HepG2 (cell line): ENCODE measurements at regions not wholly inside any gene's neighbourhood (a gene's known extent, or its start where the extent isn't known, plus 50 kb on each side); places are given as distances from the start of the nearest gene placed in this dataset.

ENCODE experiments used
- ATAC-seq: fragments of 200-7000 bp; cut with Tn5 transposase; 3 replicates; pipeline ENCODE4 v1.9.1; 2020; ENCODE audit warnings: mild to moderate bottlenecking, moderate library complexity
- BruUV-seq: library from RNA; stranded (reverse); fragments of 400-500 nt; replicated peaks from 2 replicates; lab custom pipeline; 2021; lab: Mats Ljungman, UMichigan
- CTCF ChIA-PET: fragments of 300-600 bp; formaldehyde crosslinking; extraction: SDS; loops from one replicate; lab custom pipeline; 2021; ENCODE audit warnings: low total read pairs, inconsistent platforms, low intra/inter-chr PET ratio; lab: Yijun Ruan, JAX
- POLR2A ChIA-PET: fragments of 350-600 bp; sonication (Branson Sonifier 250); formaldehyde crosslinking; loops from one replicate; lab custom pipeline; 2020; ENCODE audit warnings: antibody characterized with exemption, inconsistent platforms; lab: Yijun Ruan, JAX
- DNase-seq: peaks from one replicate; pipeline ENCODE4 v3.0.0-alpha.2; 2015; ENCODE audit warnings: low spot score
- FAIRE-seq: peaks from 3 replicates; lab custom pipeline; 2011; peaks lifted over from hg19 to GRCh38; lab: Jason Lieb, UNC
- H2AFZ ChIP-seq: one replicate; pipeline ENCODE4 v1.6.1; 2011; ENCODE audit warnings: low read length, inconsistent platforms
- H3K27ac ChIP-seq: fragments of 300-600 bp; 3 replicates; pipeline ENCODE4 v1.8.0; 2011; ENCODE audit warnings: mixed run types, mild to moderate bottlenecking, mixed read lengths, low read length, inconsistent platforms; ENCODE audit not compliant: insufficient read depth; ENCODE audit errors: extremely low read length
- H3K27me3 ChIP-seq, 2 experiments: fragments of 200-600 bp in 1 of 2; 2 replicates in 1 of 2; 3 replicates in 1 of 2; pipeline versions ENCODE4 v1.6.0 to v1.8.0; 2011; ENCODE audit warnings: low read length in 2 of 2, mild to moderate bottlenecking in 2 of 2, moderate library complexity in 2 of 2, inconsistent platforms in 1 of 2; ENCODE audit not compliant: insufficient read depth in 2 of 2, control insufficient read depth in 1 of 2
- H3K36me3 ChIP-seq, 2 experiments: fragments of 200-600 bp in 1 of 2; replicated peaks in 1 of 2; 2 replicates in 1 of 2; 3 replicates in 1 of 2; pipeline versions ENCODE4 v1.5.1 to v1.8.0; 2011; ENCODE audit warnings: low read length in 2 of 2, inconsistent platforms in 1 of 2; ENCODE audit not compliant: insufficient read depth in 2 of 2, control insufficient read depth in 1 of 2
- H3K4me1 ChIP-seq: 2 replicates; pipeline ENCODE4 v1.5.1; 2012; ENCODE audit warnings: low read length, inconsistent platforms; ENCODE audit not compliant: insufficient read depth
- H3K4me2 ChIP-seq: 2 replicates; pipeline ENCODE4 v1.6.0; 2011; ENCODE audit warnings: low read depth, low read length, inconsistent platforms
- H3K4me3 ChIP-seq, 3 experiments: fragments of 200-600 bp in 1 of 3; sonication (generic), shearing (Covaris generic) in 1 of 3; replicated peaks in 1 of 3; 2 replicates each; pipeline ENCODE4 v1.5.1; 2011 to 2016; ENCODE audit warnings: low read length in 3 of 3, inconsistent platforms in 2 of 3, low read depth in 2 of 3, mild to moderate bottlenecking in 2 of 3, control low read depth in 1 of 3, mixed read lengths in 1 of 3; ENCODE audit not compliant: insufficient read depth in 1 of 3
- H3K79me2 ChIP-seq: one replicate; pipeline ENCODE4 v1.6.1; 2011; ENCODE audit warnings: low read length, inconsistent platforms; ENCODE audit not compliant: insufficient read depth
- H3K9ac ChIP-seq: 2 replicates; pipeline ENCODE4 v1.6.0; 2011; ENCODE audit warnings: mild to moderate bottlenecking, low read depth, low read length, inconsistent platforms; ENCODE audit not compliant: insufficient read depth
- H3K9me3 ChIP-seq: 2 replicates; pipeline ENCODE4 v1.5.1; 2012; ENCODE audit warnings: mild to moderate bottlenecking, low read length
- H4K20me1 ChIP-seq: 2 replicates; pipeline ENCODE4 v1.6.0; 2011; ENCODE audit warnings: inconsistent platforms, mild to moderate bottlenecking, low read length, moderate library complexity; ENCODE audit not compliant: insufficient read depth
- CAMTA2 ChIP-seq: sonication (generic); formaldehyde crosslinking; IDR thresholded peaks from 2 replicates; pipeline ENCODE4 v1.4.0; 2020; ENCODE audit warnings: mild to moderate bottlenecking, missing genetic modification reagents, borderline replicate concordance
- E2F1 ChIP-seq: sonication (generic); formaldehyde crosslinking; IDR thresholded peaks from 2 replicates; pipeline ENCODE4 v1.5.0; 2020; ENCODE audit warnings: missing genetic modification reagents
- EP300 ChIP-seq, 3 experiments: sonication (generic) in 1 of 3; formaldehyde crosslinking in 1 of 3; IDR thresholded peaks; 2 replicates each; pipeline versions ENCODE4 v1.5.1 to v1.6.1; 2011 to 2020; ENCODE audit warnings: low read depth in 2 of 3, low read length in 2 of 3, borderline replicate concordance in 1 of 3, improper control_type of control experiment in 1 of 3, mild to moderate bottlenecking in 1 of 3, missing genetic modification reagents in 1 of 3, moderate library complexity in 1 of 3
- HNRNPUL1 ChIP-seq: fragments of 200-400 bp; formaldehyde crosslinking; IDR thresholded peaks from 2 replicates; pipeline ENCODE4 v1.6.1; 2017; ENCODE audit warnings: low read depth, mild to moderate bottlenecking, low read length, moderate library complexity
- IRF2 ChIP-seq: IDR thresholded peaks from 2 replicates; pipeline ENCODE4 v1.6.1; 2018; ENCODE audit warnings: missing genetic modification reagents, missing compliant biosample characterization
- KAT8 ChIP-seq: IDR thresholded peaks from 2 replicates; pipeline ENCODE4 v1.6.1; 2016; ENCODE audit warnings: missing genetic modification reagents, missing compliant biosample characterization
- RCOR2 ChIP-seq: IDR thresholded peaks from 2 replicates; pipeline ENCODE4 v1.6.1; 2016; ENCODE audit warnings: missing biosample characterization, missing genetic modification reagents
- SRY ChIP-seq: sonication (generic); formaldehyde crosslinking; IDR thresholded peaks from 2 replicates; pipeline ENCODE4 v1.8.0; 2022; ENCODE audit warnings: mild to moderate bottlenecking, missing genetic modification reagents
- TBP ChIP-seq: sonication (generic); formaldehyde crosslinking; IDR thresholded peaks from 2 replicates; pipeline ENCODE4 v1.5.0; 2020; ENCODE audit warnings: missing genetic modification reagents
- ZBTB34 ChIP-seq: sonication (generic); formaldehyde crosslinking; IDR thresholded peaks from 2 replicates; pipeline ENCODE4 v1.8.0; 2022; ENCODE audit warnings: mild to moderate bottlenecking, missing genetic modification reagents
- ZFP1 ChIP-seq: IDR thresholded peaks from 2 replicates; pipeline ENCODE4 v1.6.1; 2016
- ZNF546 ChIP-seq: sonication (generic); formaldehyde crosslinking; conservative IDR thresholded peaks from 2 replicates; pipeline ENCODE4 v1.8.1; 2023; ENCODE audit warnings: mild to moderate bottlenecking, missing genetic modification reagents
- ZNF614 ChIP-seq: IDR thresholded peaks from 2 replicates; pipeline ENCODE4 v1.6.1; 2018; ENCODE audit warnings: missing biosample characterization, missing genetic modification reagents, inconsistent platforms, borderline replicate concordance
- ZNF674 ChIP-seq: sonication (generic); formaldehyde crosslinking; IDR thresholded peaks from 2 replicates; pipeline ENCODE4 v1.5.0; 2020; ENCODE audit warnings: low read depth, mild to moderate bottlenecking, missing genetic modification reagents
- ZNF768 ChIP-seq: sonication (generic); formaldehyde crosslinking; IDR thresholded peaks from 2 replicates; pipeline ENCODE4 v1.4.0; 2020; ENCODE audit warnings: missing genetic modification reagents
- ZNF816 ChIP-seq: sonication (generic); formaldehyde crosslinking; IDR thresholded peaks from 2 replicates; pipeline ENCODE4 v1.8.0; 2022; ENCODE audit warnings: missing genetic modification reagents, mild to moderate bottlenecking, borderline replicate concordance
- WGBS: methylation state at CpG from one replicate; pipeline ENCODE4 v1.1.6; 2017; ENCODE audit warnings: low lambda C conversion rate; 5-methylcytosine and 5-hydroxymethylcytosine counted together
- in situ Hi-C: cut with HindIII; loops from 2 replicates; pipeline ENCODE4 v1.10.0; 2017; ENCODE audit warnings: low pct_unique_long_range_greater_than_20kb; ENCODE audit not compliant: extremely low pct_ligation_motif_present
- intact Hi-C: fragments of 100-400 bp; cut with micrococcal nuclease; formaldehyde crosslinking; loops from one replicate; pipeline ENCODE4 v1.10.0; 2022; ENCODE audit not compliant: unreplicated experiment
- TF ChIP-seq, protein P1 (sequence below): sonication (generic); formaldehyde crosslinking; IDR thresholded peaks from 2 replicates; pipeline ENCODE4 v1.9.0; 2021; ENCODE audit warnings: missing genetic modification reagents, borderline replicate concordance
- TF ChIP-seq, protein P2 (sequence below): sonication (generic); formaldehyde crosslinking; IDR thresholded peaks from 2 replicates; pipeline ENCODE4 v1.8.0; 2022; ENCODE audit warnings: mild to moderate bottlenecking, missing genetic modification reagents; ENCODE audit not compliant: insufficient replicate concordance

GRCh38 chr4:135840781-135841180, 1639.2 kb upstream of the PABPC4L start (continued):
- no peak for TF ChIP-seq ZBTB34 (CRISPR knock-in tag)
- TF ChIP-seq ZNF816 (CRISPR knock-in tag), result no peak
- no peak for TF ChIP-seq RCOR2 (CRISPR knock-in tag)
- TF ChIP-seq ZNF768 (CRISPR knock-in tag), result no peak
- no peak for TF ChIP-seq ZFP1
- no peak for TF ChIP-seq SRY (CRISPR knock-in tag)
- TF ChIP-seq ZNF614, result no peak
- no peak for TF ChIP-seq IRF2
- no peak for TF ChIP-seq EP300 (IDR thresholded peaks at IDR 0.05; ENCODE audit: low read depth in 2 of 2, low read length in 2 of 2)
- no peak for TF ChIP-seq EP300 (CRISPR knock-in tag; IDR thresholded peaks at IDR 0.05; ENCODE audit: borderline replicate concordance)
- no peak for TF ChIP-seq ZNF546 (CRISPR knock-in tag)
- TF ChIP-seq KAT8 (CRISPR knock-in tag), result no peak
- TF ChIP-seq TBP (CRISPR knock-in tag), result no peak
- TF ChIP-seq E2F1 (CRISPR knock-in tag), result no peak
- TF ChIP-seq, all 625 proteins: peak for 0

DNA sequence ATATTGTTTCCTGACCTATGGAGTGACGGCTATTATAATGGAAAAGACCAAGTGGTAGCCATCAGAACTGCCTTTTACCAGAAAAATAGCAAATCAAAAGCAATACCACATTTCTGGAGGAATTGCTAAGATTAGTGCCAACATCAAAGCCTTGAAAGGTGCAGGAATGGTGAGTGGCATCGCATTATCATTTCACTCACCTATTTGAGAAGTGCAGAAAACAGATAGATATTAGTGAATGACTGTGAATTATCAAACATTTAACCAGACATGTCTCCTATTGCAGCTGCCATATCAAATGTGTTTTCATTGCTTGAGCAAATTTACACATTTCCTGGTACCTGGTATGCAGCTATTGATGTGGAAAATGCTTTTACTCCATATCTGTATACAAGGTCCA, 1638.1 kb upstream of the PABPC4L start:
- no peaks in the 10 kb centered on the region for H4K20me1 ChIP-seq
- ChIA-PET CTCF (no interaction called here), POLR2A (no interaction called here)
- H3K36me3 ChIP-seq, result no peaks in the 10 kb centered on the region
- no peaks in the 10 kb centered on the region for H3K79me2 ChIP-seq
- H3K4me3 ChIP-seq, result no peak overlapping the region
- 0% methylated on average over 2 of the region's 2 CpGs for WGBS
- H3K9me3 ChIP-seq, result no peaks in the 10 kb centered on the region
- no TSS peak for BruUV-seq
- in situ Hi-C loops, result no loop called here
- no peaks in the 10 kb centered on the region for H3K4me1 ChIP-seq
- no peaks in the 10 kb centered on the region for H3K27me3 ChIP-seq
- ATAC-seq (no peak), DNase-seq (no peak), FAIRE-seq (no peak)
- H3K9ac ChIP-seq, result no peak overlapping the region
- no peak overlapping the region for H2AFZ ChIP-seq
- H3K27ac ChIP-seq, result no peak overlapping the region
- intact Hi-C loops, result no loop called here
- H3K4me2 ChIP-seq, result no peak overlapping the region
- TF ChIP-seq SRY (CRISPR knock-in tag), result no peak
- no peak for TF ChIP-seq ZNF674
- TF ChIP-seq, protein P1, sequence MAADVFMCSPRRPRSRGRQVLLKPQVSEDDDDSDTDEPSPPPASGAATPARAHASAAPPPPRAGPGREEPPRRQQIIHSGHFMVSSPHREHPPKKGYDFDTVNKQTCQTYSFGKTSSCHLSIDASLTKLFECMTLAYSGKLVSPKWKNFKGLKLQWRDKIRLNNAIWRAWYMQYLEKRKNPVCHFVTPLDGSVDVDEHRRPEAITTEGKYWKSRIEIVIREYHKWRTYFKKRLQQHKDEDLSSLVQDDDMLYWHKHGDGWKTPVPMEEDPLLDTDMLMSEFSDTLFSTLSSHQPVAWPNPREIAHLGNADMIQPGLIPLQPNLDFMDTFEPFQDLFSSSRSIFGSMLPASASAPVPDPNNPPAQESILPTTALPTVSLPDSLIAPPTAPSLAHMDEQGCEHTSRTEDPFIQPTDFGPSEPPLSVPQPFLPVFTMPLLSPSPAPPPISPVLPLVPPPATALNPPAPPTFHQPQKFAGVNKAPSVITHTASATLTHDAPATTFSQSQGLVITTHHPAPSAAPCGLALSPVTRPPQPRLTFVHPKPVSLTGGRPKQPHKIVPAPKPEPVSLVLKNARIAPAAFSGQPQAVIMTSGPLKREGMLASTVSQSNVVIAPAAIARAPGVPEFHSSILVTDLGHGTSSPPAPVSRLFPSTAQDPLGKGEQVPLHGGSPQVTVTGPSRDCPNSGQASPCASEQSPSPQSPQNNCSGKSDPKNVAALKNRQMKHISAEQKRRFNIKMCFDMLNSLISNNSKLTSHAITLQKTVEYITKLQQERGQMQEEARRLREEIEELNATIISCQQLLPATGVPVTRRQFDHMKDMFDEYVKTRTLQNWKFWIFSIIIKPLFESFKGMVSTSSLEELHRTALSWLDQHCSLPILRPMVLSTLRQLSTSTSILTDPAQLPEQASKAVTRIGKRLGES (CRISPR knock-in tag), result no peak
- TF ChIP-seq CAMTA2 (CRISPR knock-in tag), result no peak
- TF ChIP-seq, protein P2, sequence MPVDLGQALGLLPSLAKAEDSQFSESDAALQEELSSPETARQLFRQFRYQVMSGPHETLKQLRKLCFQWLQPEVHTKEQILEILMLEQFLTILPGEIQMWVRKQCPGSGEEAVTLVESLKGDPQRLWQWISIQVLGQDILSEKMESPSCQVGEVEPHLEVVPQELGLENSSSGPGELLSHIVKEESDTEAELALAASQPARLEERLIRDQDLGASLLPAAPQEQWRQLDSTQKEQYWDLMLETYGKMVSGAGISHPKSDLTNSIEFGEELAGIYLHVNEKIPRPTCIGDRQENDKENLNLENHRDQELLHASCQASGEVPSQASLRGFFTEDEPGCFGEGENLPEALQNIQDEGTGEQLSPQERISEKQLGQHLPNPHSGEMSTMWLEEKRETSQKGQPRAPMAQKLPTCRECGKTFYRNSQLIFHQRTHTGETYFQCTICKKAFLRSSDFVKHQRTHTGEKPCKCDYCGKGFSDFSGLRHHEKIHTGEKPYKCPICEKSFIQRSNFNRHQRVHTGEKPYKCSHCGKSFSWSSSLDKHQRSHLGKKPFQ (CRISPR knock-in tag), result no peak
- TF ChIP-seq HNRNPUL1, result no peak
